ENCODE measurements at regions not wholly inside any gene's neighbourhood (a gene's known extent, or its start where the extent isn't known, plus 50 kb on each side); places are given as distances from the start of the nearest gene placed in this dataset.
A peak's percentile ranks its signal among the peaks of the same experiment; 100 is the strongest.

DNA sequence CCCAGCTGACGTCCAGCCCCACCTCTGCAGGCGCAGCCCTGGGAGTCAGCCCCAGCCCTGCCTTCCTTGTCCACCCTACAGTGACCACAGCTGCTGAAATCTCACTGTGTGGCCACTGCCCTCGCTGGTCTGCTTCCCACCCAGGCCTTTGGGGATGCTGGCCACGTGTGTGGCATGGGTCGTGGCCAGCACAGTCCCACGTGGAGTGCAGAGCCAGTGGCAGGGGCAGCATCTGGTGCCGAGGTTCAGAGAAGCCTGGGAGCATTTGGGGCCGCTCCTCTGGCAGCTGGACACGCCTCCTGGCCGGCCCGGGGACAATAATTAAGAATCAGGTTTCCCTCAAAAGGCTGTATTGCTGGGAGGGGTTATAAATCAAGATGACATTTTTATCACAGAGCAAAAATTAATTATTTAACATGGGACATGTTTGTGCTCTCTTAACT is 92.1 kb downstream of the HMX1 start:
- Histone ChIP-seq H3K36me3 (no peaks in the 10 kb centered on the region), H3K27ac (no peak overlapping the region), H3K4me1 (no peaks in the 10 kb centered on the region), H3K27me3 (peaks cover 0 to 22% (median 0%) of the 10 kb centered on the region in 9 donors), H3K9me3 (no peaks in the 10 kb centered on the region), H3K4me3 (no peak overlapping the region)
- ATAC-seq (no peak), DNase-seq (no peak)
- WGBS, 4 donors: 47 to 58% (median 57%) methylated on average over 8 to 11 of the region's 11 CpGs
- intact Hi-C loops (cut with DNase I): no loop called here
- no peak for TF ChIP-seq POLR2A (IDR thresholded peaks at IDR 0.05)
- TF ChIP-seq CTCF (IDR thresholded peaks at IDR 0.05): no peak

DNA sequence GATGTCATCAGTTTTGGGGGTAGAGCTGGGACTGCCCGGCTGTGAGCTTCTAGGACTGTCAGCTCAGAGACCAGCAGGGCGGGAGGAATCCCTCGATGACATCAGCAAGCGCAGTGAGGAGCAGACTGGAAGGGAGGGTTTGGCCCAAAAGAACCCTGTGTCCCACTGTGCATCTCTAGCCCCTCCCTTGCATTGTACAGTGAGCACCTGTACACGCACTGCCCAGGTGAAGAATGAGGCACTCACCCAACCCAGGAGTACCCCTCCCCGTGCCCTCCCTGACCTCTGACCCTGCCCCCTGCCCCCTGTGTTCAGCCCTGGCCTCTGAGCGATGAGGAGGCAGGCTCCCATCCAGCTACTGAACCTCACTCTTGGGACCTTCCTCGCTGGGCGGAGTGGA is 92.9 kb downstream of the HMX1 start:
- no peaks in the 10 kb centered on the region for H3K36me3 ChIP-seq
- no peaks in the 10 kb centered on the region for H3K9me3 ChIP-seq
- TF ChIP-seq POLR2A (IDR thresholded peaks at IDR 0.05) (no peak), CTCF (IDR thresholded peaks at IDR 0.05) (no peak)
- H3K4me3 ChIP-seq: no peak overlapping the region
- intact Hi-C loops (cut with DNase I): no loop called here
- WGBS, 4 donors: 68 to 74% (median 74%) methylated on average over 9 of the region's 9 CpGs
- ATAC-seq (no peak), DNase-seq (peak in 2 of 5 donors; percentile 16 to 44)
- no peak overlapping the region for H3K27ac ChIP-seq
- no peaks in the 10 kb centered on the region for H3K4me1 ChIP-seq
- H3K27me3 ChIP-seq: peaks cover 0 to 22% (median 0%) of the 10 kb centered on the region in 9 donors

- H3K27ac ChIP-seq: no peak overlapping the region
- DNase-seq (peak in 3 of 5 donors; percentile 15 to 27 (median 16)), ATAC-seq (no peak)
- H3K4me1 ChIP-seq: no peaks in the 10 kb centered on the region
- peaks cover 0 to 22% (median 0%) of the 10 kb centered on the region in 9 donors for H3K27me3 ChIP-seq
- H3K9me3 ChIP-seq: no peaks in the 10 kb centered on the region
- WGBS, 4 donors: 68 to 71% (median 69%) methylated on average over 8 to 10 of the region's 10 CpGs
- no peak for TF ChIP-seq CTCF (IDR thresholded peaks at IDR 0.05)
- no peak for TF ChIP-seq POLR2A (IDR thresholded peaks at IDR 0.05)
- no peak overlapping the region for H3K4me3 ChIP-seq
- H3K36me3 ChIP-seq: no peaks in the 10 kb centered on the region
- intact Hi-C loops (cut with DNase I): no loop called here
These were observed 93.3 kb downstream of the HMX1 start for GRCh38 chr4:8778291-8778690.

GRCh38 chr4:8777320-8778196 is 94.1 kb downstream of the HMX1 start:
- H3K27me3 ChIP-seq: peaks cover 0 to 21% (median 0%) of the 10 kb centered on the region in 9 donors
- intact Hi-C loops (cut with DNase I): no loop called here
- ATAC-seq (no peak), DNase-seq (peak in 3 of 5 donors; percentile 5 to 29 (median 8))
- H3K4me3 ChIP-seq: no peak overlapping the region
- H3K27ac ChIP-seq: no peak overlapping the region
- H3K36me3 ChIP-seq: no peaks in the 10 kb centered on the region
- TF ChIP-seq POLR2A (IDR thresholded peaks at IDR 0.05): no peak
- TF ChIP-seq CTCF (IDR thresholded peaks at IDR 0.05): no peak
- WGBS, 4 donors: 61 to 70% (median 67%) methylated on average over 8 to 12 of the region's 12 CpGs
- no peaks in the 10 kb centered on the region for H3K4me1 ChIP-seq
- no peaks in the 10 kb centered on the region for H3K9me3 ChIP-seq
